Endometrial microvascular endothelial cells (primary cell): ENCODE measurements at regions not wholly inside any gene's neighbourhood (a gene's known extent, or its start where the extent isn't known, plus 50 kb on each side); places are given as distances from the start of the nearest gene placed in this dataset.
"Not testable (repeated sequence)": the region's sequence is repeated elsewhere in the genome, so short reads cannot be mapped to it uniquely, and the experiment has no call there.

Source experiments
- in situ Hi-C: cut with HindIII; loops from 2 replicates; pipeline ENCODE4 v1.10.0; 2017; ENCODE audit warnings: low sequenced_read_pairs, low pct_unique_long_range_greater_than_20kb; ENCODE audit errors: inconsistent ontology term

DNA sequence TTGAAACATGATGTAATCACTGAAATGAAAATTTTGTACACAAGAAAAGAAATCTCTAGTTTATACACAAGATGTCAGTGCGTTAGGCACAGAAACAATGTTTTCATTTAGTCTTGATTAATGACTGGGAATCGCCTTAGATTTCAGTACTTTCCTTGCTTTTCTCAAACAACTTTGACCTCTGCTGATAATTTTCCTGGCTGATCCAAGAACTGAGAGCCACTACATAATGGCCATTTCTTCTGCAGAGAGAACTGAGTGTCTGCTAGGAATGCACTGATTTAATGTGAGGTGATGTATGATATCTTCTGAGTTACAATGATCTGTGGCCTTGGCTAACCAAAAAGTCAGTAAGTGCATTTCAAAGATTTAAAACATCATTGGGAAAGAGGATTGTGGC is 308.1 kb downstream of the CTH start:
- in situ Hi-C loops = no loop called here

DNA sequence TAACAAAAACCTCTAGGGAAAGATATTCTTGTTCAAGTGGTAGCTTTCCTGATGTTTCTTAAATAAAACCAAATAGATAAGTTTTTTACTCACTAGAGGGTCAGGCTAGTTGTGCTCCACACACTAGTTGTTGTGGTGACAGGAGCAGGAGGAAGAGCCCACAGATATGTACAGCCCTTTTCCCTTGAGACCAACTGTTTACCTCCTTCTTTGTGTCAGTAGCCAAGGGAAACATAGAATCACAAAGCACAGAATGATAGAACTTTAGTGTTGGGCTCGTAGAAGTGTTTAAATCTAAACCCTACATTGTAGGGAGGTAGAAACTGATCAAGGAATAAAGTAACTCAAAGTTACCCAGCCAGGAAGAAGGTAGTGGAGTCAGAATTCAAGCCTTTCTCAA is 309.0 kb downstream of the CTH start:
- in situ Hi-C loops = no loop called here

DNA sequence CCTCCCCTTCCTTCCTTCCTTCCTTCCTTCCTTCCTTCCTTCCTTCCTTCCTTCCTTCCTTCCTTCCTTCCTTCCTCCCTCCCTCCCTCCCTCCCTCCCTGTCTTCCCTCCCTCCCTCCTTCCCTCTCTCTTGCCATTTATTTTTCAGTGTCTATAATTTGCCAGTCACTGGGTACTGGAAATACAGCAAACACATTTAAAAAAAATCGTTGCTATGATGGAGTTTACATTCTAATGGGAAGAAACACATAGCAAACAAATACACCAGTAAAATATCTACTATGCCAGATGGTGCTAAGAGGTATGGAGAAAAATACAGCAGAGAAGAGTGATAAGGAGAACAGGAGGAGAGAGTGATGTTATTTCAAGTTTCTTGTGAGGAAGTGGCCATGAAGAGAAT is 309.5 kb downstream of the CTH start:
- in situ Hi-C loops = no loop called here

DNA sequence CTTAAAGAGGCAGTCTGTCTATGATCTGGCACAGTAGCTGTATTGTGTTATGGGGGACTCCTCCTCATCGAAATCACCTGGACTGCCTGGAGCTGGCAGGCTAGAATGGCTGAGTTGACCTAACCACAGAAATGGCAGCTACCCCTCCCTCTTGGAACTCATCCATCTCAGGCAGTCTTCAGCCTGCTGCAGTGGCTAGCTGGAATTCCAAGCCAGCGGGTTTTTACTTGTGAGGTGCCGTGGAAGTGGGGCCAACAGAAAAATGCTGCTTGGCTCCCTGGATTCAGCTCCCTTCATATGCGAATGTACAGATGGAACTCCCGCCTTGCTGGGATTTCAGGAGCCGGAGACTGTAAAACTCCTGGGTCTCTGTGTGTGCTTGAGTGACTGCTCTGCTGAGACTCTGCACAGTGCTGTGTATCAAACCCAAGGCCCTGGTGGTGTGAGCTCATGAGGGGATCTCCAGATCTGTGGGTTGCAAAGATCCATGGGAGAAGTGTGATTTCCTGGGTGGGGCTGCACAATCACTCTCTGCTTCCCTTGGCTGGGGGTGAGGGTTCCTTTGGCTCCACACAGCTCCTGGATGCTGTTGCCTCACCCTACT is 316.9 kb downstream of the CTH start:
- in situ Hi-C loops = no loop called here

DNA sequence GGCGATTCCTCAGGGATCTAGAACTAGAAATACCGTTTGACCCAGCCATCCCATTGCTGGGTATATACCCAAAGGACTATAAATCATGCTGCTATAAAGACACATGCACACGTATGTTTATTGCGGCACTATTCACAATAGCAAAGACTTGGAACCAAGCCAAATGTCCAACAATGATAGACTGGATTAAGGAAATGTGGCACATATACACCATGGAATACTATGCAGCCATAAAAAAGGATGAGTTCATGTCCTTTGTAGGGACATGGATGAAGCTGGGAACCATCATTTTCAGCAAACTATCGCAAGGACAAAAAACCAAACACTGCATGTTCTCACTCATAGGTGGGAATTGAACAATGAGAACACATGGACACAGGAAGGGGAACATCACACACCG is 311.1 kb downstream of the PTGER3 start:
- in situ Hi-C loops = not testable (repeated sequence)

DNA sequence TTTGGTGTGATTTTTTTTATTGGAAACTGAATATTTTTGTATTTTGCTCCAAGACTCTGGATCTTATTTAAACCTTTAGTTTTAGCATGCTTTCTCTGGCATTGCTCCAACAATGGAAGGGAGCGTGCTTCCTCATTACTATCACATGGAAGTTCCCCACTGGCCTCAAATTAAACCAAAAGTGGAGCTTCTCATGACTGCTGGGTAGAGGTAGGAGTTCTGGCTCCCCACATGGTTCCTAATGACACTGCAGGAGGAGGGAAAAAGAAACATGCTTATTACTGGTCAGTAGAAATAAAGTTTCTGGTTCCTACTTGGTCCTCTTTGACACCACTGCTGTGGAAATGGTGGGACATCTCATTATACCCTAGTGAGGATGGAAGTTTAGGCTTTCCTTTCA is 310.5 kb downstream of the PTGER3 start:
- in situ Hi-C loops = no loop called here

DNA sequence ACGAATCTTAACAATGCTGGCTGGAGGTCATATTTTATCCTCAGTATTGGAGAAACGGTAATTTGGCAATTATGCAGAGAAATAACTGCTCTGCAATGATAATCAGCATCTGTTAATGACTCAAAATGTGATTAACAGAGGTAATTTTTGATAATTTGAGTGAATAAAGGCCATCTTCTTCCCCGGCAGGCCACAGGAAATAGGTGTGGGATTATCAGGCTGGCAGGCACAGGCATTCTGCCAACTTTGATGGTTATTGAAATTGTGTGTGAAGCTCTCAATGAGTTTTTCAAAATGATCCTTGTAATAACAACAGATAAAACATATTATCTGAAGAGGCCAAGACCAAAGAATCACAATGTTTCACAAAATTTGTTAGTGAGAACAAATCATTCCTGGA is 309.0 kb downstream of the PTGER3 start:
- in situ Hi-C loops = no loop called here

DNA sequence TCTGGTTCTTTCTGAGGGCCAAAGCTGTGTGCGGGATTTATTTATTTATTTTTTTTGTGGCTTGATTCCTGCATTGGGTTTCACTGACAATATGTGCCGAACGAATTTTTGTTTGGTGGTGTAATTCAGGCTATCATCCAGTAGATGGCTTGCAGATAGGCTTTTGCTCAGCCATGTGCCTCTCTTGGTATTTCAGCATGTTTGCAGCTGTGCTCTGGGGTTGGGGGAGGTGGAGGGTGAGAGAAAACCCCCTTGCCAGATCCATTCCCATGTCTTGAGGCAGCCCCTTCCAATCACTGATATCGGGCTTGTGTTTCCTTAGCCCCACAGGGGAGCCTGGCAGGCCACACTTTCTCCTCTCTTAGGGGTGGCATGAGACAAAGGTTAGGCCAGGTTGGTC is 302.4 kb downstream of the PTGER3 start:
- in situ Hi-C loops = no loop called here

DNA sequence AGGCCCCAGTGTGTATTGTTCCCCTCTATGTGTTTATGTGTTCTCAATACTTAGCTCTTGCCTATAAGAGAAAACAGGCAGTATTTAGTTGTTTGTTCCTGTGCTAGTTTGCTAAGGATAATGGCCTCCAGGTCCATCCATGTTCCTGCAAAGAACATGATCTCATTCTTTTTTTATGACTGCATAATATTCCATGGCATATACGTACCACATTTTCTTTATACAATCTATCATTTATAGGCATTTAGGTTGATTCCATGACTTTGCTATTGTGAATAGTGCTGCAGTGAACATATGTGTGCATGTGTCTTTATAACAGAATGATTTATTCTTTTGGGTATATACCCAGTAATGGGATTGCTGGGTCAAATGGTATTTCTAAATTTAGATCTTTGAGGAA is 301.6 kb downstream of the PTGER3 start:
- in situ Hi-C loops = not testable (repeated sequence)

DNA sequence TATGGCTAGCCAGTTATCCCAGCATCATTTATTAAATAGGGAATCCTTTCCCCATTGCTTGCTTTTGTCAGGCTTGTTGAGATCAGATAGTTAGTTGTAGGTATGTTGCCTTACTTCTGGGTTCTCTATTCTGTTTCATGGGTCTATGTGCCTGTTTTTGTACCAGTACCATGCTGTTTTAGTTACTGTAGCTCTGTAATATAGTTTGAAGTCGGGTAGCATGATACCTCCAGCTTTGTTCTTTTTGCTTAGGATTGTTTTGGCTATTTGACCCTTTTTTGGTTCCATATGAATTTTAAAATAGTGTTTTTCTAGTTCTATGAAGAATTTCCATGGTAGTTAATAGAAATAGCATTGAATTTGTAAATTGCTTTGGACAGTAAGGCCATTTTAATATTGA is 300.5 kb downstream of the PTGER3 start:
- in situ Hi-C loops = not testable (repeated sequence)

DNA sequence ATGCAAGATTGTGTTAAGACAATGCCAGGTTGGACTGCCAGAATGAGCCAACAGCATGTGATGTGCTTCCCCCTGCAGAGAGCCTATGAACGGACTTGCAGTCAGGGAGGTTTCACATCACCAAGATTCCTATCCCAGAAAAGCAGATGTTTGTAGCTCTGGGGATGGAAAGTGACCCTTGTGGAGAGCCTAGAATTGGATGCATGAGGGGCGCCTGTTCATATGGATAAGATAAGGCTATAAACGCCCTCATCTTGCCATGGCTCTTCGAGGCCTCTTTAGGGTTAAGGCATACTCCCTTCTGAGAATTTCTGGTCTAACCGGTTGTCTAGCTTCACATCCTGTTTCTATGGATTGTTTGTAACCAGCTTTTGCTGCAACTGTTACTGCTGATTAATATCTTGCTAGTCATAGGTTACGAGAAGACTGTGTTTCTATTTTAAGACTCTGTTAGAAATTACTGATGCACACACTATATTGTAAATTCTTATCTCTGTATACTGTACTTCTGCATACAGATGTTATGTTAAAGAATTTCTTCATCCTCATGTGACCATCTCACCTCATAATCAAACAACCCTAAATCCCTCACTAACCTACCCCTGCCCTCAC is 295.8 kb downstream of the PTGER3 start:
- in situ Hi-C loops = not testable (repeated sequence)

DNA sequence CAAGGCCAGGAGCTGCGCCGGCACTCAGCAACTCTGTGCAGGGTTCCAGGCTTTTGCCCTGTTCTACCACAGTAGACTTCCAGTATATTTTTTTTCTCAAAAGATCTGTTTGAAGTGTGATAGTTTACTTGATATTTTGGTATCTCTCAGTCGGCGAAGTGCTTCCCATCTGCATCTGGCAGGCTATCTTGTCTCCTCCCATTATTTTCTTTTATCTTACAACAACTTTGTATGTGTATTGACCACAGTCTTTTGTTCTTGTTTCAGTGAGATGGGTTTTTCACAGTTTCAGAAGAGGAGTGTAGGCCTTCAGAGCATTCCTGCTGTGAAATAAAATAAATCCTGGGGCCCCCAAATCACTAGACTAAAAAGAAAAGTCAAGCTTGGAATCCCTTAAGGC is 292.9 kb downstream of the PTGER3 start:
- in situ Hi-C loops = no loop called here

DNA sequence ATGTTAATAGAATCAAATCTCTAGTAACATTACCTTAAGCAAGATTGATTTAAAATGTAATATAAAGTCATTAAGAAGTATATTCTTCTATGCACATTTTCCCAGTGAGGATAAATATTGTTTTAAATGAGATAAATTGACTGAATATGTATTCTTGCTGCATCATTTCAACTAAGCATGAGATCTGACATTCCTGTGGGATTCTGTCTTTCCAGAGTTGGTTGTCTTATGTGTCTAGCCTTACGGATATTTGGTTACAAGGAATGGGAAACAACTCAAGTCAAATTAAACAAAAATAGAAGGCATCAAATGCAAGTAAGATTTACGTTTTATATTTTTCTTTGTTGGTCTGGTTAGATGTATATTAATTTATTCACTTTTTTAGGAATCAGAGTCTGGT is 287.5 kb downstream of the PTGER3 start:
- in situ Hi-C loops = no loop called here

DNA sequence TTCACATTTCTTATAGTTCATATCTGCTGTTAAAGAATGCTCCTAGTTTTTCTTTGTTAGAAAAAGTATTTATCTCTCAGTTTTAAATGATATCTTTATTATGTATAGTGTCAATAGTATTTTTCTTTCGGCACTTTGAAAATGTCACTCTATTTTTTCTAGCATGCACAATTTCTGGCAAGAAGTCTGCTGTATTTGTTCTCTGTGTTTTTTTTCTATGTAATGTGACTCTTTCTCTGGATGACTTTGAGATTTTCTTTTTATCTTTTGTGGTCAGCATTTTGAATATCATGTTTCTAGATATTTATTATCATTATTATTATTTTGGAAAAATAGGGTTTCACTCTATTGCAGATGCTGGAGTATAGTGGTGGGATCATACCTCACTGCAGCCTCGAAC is 285.2 kb downstream of the PTGER3 start:
- in situ Hi-C loops = no loop called here

DNA sequence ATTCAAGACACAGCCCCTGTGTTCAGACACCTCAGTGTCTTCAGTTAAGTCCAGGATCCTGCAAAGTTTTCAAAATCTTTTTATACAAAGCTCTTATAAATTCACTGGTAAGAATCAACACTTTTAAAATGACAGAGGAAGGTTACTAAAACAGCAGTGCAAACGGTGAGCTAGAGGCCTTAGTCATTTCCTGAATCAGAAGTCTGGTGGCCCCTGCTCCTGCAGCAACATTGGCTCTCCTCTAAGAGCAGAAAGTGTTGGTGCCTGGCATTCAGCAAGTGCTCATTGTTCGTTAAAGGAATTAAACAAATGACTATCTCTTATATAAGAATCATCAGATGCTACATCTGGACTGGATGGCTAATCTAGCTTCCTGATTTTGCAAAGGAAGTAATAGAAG is 282.9 kb downstream of the PTGER3 start:
- in situ Hi-C loops = no loop called here

DNA sequence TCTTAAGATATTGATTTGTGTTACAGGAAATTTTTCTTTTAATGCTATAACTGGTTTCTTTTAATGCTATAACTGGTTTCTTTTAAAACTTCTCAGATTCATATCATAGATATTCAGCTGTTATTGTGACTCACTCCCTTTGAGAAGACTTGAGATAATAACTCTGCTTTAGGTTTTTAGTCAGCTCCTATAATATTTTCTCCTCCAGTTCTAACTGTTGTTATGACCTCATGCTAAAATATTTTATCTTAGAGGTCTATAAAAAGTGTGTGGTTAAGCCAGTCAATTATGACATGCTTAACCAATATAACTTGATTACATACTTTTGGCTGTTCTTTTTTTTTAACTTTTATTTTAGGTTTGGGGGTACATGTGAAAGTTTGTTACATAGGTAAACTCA is 280.2 kb downstream of the PTGER3 start:
- in situ Hi-C loops = no loop called here

DNA sequence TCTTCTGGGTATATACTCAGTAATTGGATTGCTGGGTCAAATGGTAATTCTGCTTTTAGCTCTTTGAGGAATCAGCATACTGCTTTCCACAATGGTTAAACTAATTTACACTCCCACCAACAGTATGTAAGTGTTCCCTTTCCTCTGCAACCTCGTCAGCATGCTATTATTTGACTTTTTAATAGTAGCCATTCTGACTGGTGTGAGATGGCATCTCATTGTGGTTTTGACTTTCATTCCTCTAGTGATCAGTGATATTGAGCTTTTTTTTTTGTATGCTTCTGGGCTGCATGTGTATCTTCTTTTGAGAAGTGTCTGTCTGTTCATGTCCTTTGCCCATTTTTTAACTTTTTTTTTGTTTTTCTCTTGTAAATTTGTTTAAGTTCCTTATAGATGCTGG is 279.4 kb downstream of the PTGER3 start:
- in situ Hi-C loops = no loop called here

DNA sequence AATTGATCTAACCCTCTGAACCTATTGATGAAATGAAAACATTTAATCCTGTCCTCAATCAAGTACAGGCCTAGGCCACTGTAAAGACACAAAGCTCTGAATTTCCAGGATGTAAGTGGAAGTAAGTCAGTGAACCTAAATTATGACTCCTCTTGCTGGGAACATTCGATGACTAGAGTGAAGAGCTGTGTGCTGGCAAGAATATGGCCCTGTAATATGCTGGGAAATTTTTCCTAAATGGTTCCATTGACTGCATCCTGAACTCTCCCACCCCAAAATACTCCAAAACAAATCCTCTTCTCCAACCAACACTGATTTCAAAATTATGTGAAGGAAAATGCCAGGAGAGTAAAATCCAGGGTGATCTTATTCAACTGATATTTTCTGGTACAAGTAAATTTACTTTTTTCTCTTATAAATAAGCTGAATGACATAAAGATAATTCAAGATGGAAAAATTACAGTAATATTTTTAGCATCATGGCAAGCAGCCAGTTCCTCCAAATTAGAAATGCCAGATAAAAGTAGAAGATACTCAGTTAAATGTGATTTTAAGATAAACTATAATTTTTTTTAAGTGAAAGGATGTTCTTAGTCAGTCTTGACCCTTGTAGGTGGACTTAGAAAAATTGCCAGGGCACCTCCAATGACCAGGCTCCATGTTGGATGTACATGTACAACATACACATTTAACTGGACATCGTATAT is 269.4 kb downstream of the PTGER3 start:
- in situ Hi-C loops = no loop called here

DNA sequence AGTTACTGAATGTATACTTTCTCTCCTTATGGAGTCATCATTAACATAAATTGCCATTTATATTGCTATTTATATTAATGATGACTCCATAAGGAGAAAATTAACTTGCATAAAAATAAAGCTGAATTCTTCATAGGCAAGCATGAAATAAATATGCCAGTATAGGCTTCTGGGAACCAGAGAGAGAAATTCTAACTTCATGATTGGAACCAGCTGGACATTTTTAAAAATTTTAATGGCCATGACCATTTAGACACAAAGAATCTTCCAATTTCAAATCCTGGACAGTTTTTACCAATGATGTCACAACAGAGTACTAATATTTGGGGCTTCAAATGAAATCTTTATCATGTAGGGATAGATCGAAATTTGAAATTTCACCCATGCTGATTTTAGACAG is 268.7 kb downstream of the PTGER3 start:
- in situ Hi-C loops = no loop called here

DNA sequence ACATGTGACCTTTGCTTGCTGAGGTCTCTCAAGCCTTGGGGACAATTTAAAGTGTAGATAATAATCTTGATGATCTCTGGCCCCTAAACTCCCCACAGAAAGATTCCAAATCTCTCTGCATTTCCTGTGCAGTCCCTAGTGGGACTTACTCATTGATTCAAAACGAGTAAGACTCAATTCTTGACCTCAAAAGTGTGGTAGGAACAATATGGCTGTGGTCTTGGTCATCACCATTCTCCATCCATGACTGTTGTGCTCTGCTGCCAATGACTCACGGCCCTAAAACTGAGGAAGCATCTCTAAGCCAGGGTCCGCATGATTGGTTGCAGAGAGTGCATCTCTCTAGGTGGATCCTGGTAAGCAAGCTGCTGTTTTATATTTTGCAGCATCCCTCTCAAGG is 268.0 kb downstream of the PTGER3 start:
- in situ Hi-C loops = no loop called here

DNA sequence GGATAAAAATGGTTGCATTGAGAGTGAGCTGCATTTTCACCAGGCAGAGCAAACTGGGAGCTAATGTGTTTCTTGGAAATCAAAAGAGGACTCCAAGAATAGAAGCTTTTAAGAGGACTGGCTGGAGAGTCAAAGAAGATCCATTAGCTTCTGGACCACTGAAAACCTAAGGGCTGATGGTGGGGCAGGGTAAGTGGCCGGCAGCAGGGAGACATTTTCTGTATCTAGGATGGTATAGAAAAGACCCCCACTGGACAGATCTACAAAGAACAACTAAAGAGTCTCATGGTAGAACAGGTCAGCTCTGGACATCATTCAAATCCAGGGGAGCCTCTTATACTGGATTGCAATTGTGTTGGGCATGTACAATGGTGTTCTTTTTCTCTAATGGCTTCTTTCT is 262.3 kb downstream of the PTGER3 start:
- in situ Hi-C loops = no loop called here
